ENCODE measurements at regions not wholly inside any gene's neighbourhood (a gene's known extent, or its start where the extent isn't known, plus 50 kb on each side); places are given as distances from the start of the nearest gene placed in this dataset.

DNA sequence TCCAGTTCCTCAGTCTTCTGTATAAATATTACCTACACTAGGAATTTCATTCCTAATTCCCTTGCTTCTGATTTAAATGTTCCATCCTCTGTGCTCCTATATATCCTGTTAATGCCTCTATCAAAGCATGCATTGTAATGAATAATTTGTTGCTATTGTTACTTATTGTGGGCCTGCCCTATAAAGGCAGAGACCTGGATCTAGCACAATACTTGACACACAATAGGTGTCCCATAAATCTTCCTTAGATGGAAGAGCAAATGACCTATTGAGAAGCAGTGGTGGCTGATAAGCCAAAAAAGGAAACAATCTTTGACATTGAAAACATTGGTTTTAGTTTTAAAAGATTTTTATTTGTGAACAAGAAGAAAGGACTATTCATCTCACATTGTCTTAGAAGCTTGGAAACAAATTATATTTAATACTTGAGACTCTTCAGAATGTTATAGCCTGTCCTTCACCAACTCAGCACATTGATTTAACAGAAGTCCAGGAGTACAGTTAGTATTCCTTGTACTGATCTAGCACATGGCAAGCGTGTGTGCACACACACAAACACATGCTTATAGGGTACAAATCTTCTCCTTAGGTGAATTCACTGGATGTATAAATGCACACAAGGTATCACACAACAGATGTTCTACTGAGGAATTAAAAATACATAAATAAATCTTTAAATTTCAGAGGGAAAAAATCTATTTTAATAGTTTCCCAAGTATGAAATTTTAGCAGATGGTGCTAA is 135.9 kb downstream of the DUSP6 start:
- no peak overlapping the region for H2AK5ac ChIP-seq (ENCODE audit: low read depth, low read length)
- H4K8ac ChIP-seq (ENCODE audit: low read depth, low read length) = no peak overlapping the region
- H3K4me3 ChIP-seq (ENCODE audit: low read length in 2 of 2) = no peak overlapping the region
- no peak overlapping the region for H2BK120ac ChIP-seq (ENCODE audit: low read depth, low read length)
- no peak overlapping the region for H2BK5ac ChIP-seq (ENCODE audit: low read length)
- H2AFZ ChIP-seq (ENCODE audit: low read length) = no peak overlapping the region
- H3K23ac ChIP-seq (ENCODE audit: low read depth, low read length, poor library complexity) = no peak overlapping the region
- H3K27me3 ChIP-seq (ENCODE audit: control insufficient read depth in 3 of 3, insufficient read depth in 3 of 3, low read depth in 1 of 3, low read length in 3 of 3) = no peaks in the 10 kb centered on the region
- H3K79me1 ChIP-seq (ENCODE audit: low read depth, low read length) = no peaks in the 10 kb centered on the region
- no peak for DNase-seq (ENCODE audit: low spot score)
- H4K91ac ChIP-seq (ENCODE audit: low read depth, low read length, poor library complexity) = no peak overlapping the region
- H3K27ac ChIP-seq (replicated peaks; ENCODE audit: low read length) = no peak overlapping the region
- no peak overlapping the region for H2BK12ac ChIP-seq (ENCODE audit: low read length)
- no peak overlapping the region for H2BK15ac ChIP-seq (ENCODE audit: low read length)
- no peaks in the 10 kb centered on the region for H3K9me3 ChIP-seq (replicated peaks in 1 of 2; ENCODE audit: control insufficient read depth in 2 of 2, insufficient read depth in 1 of 2, low read depth in 1 of 2, low read length in 2 of 2)
- peaks cover 3 to 13% of the 10 kb centered on the region in 2 donors for H3K4me1 ChIP-seq (ENCODE audit: control insufficient read depth in 2 of 2, insufficient read depth in 1 of 2, low read depth in 1 of 2, low read length in 2 of 2)
- no CpG with 5 or more reads among the region's 1 CpG for WGBS, 2 donors (ENCODE audit: extremely low coverage in 2 of 2, insufficient read length in 2 of 2, insufficient replicate concordance in 1 of 2)
- H3K4me2 ChIP-seq (ENCODE audit: insufficient read depth, low read length, poor library complexity, severe bottlenecking) = no peak overlapping the region
- H3K18ac ChIP-seq (ENCODE audit: low read length) = no peak overlapping the region
- H3K9ac ChIP-seq (ENCODE audit: low read depth, low read length, poor library complexity) = no peak overlapping the region
- no peak overlapping the region for H3K4ac ChIP-seq (ENCODE audit: low read length)
- H3K36me3 ChIP-seq (replicated peaks in 1 of 2; ENCODE audit: control insufficient read depth in 2 of 2, insufficient read depth in 2 of 2, low read length in 2 of 2) = no peaks in the 10 kb centered on the region
- H3K14ac ChIP-seq (ENCODE audit: low read length) = no peak overlapping the region

DNA sequence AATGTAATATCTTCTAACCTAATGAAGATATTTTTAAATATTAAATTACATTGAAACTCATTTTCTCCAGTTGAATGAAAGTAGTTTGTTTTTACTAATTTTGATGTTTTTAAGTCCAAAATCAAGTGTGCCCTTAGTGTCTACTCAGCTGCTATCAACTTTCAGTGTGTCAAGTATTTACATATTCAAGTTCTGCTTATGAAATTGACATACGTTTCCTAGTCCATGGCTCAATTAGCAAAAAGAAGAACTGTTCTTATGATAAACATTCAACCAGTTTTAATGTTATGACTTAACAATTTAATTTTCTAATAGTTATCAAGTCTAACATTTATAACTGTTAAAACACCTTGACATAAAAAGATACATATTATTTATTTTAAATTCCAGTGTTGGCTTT is 137.1 kb downstream of the DUSP6 start:
- Histone ChIP-seq H3K4me1 (ENCODE audit: control insufficient read depth in 2 of 2, insufficient read depth in 1 of 2, low read depth in 1 of 2, low read length in 2 of 2) (peaks cover 5 to 17% of the 10 kb centered on the region in 2 donors), H3K23ac (ENCODE audit: low read depth, low read length, poor library complexity) (no peak overlapping the region), H3K9me3 (replicated peaks in 1 of 2; ENCODE audit: control insufficient read depth in 2 of 2, insufficient read depth in 1 of 2, low read depth in 1 of 2, low read length in 2 of 2) (no peaks in the 10 kb centered on the region), H2AFZ (ENCODE audit: low read length) (no peak overlapping the region), H2BK5ac (ENCODE audit: low read length) (no peak overlapping the region), H4K91ac (ENCODE audit: low read depth, low read length, poor library complexity) (no peak overlapping the region), H3K18ac (ENCODE audit: low read length) (no peak overlapping the region), H3K4me3 (ENCODE audit: low read length in 2 of 2) (no peak overlapping the region), H3K79me1 (ENCODE audit: low read depth, low read length) (no peaks in the 10 kb centered on the region), H3K27ac (replicated peaks; ENCODE audit: low read length) (no peak overlapping the region), H3K4ac (ENCODE audit: low read length) (no peak overlapping the region), H3K9ac (ENCODE audit: low read depth, low read length, poor library complexity) (no peak overlapping the region), H3K4me2 (ENCODE audit: insufficient read depth, low read length, poor library complexity, severe bottlenecking) (no peak overlapping the region), H2AK5ac (ENCODE audit: low read depth, low read length) (no peak overlapping the region), H4K8ac (ENCODE audit: low read depth, low read length) (no peak overlapping the region), H3K36me3 (replicated peaks in 1 of 2; ENCODE audit: control insufficient read depth in 2 of 2, insufficient read depth in 2 of 2, low read length in 2 of 2) (no peaks in the 10 kb centered on the region), H2BK120ac (ENCODE audit: low read depth, low read length) (no peak overlapping the region), H2BK12ac (ENCODE audit: low read length) (no peak overlapping the region), H2BK15ac (ENCODE audit: low read length) (no peak overlapping the region), H3K27me3 (ENCODE audit: control insufficient read depth in 3 of 3, insufficient read depth in 3 of 3, low read depth in 1 of 3, low read length in 3 of 3) (no peaks in the 10 kb centered on the region), H3K14ac (ENCODE audit: low read length) (no peak overlapping the region)
- DNase-seq (ENCODE audit: low spot score) = no peak
- no CpG with 5 or more reads among the region's 1 CpG for WGBS, 2 donors (ENCODE audit: extremely low coverage in 2 of 2, insufficient read length in 2 of 2, insufficient replicate concordance in 1 of 2)

DNA sequence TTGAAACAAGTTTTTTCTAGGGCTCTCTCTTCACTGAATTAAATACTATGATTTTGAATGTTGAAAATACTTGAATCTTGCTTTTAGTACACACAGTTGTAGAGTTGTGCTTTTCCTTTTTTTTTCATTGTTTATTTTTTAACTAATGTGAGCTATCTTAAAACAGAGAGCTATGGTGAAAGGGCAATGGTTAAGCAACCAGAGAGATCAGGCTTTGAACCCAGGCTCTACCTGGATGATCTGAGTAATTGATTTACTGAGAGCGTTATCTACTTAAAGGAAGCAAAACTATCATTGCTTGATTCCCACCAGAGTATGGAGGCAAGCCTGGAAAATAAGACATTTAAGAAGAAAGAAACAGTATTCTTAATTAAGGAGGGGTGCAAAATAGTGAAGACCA is 138.6 kb downstream of the DUSP6 start:
- Histone ChIP-seq H2BK5ac (ENCODE audit: low read length) (no peak overlapping the region), H2BK120ac (ENCODE audit: low read depth, low read length) (no peak overlapping the region), H3K18ac (ENCODE audit: low read length) (no peak overlapping the region), H3K9ac (ENCODE audit: low read depth, low read length, poor library complexity) (no peak overlapping the region), H3K27me3 (ENCODE audit: control insufficient read depth in 3 of 3, insufficient read depth in 3 of 3, low read depth in 1 of 3, low read length in 3 of 3) (no peaks in the 10 kb centered on the region), H3K14ac (ENCODE audit: low read length) (no peak overlapping the region), H3K36me3 (replicated peaks in 1 of 2; ENCODE audit: control insufficient read depth in 2 of 2, insufficient read depth in 2 of 2, low read length in 2 of 2) (no peaks in the 10 kb centered on the region), H3K4me2 (ENCODE audit: insufficient read depth, low read length, poor library complexity, severe bottlenecking) (no peak overlapping the region), H2BK12ac (ENCODE audit: low read length) (no peak overlapping the region), H3K23ac (ENCODE audit: low read depth, low read length, poor library complexity) (no peak overlapping the region), H2BK15ac (ENCODE audit: low read length) (no peak overlapping the region), H3K4me3 (ENCODE audit: low read length in 2 of 2) (no peak overlapping the region), H3K4ac (ENCODE audit: low read length) (no peak overlapping the region), H3K27ac (replicated peaks; ENCODE audit: low read length) (no peak overlapping the region), H4K91ac (ENCODE audit: low read depth, low read length, poor library complexity) (no peak overlapping the region), H2AK5ac (ENCODE audit: low read depth, low read length) (no peak overlapping the region), H2AFZ (ENCODE audit: low read length) (no peak overlapping the region), H4K8ac (ENCODE audit: low read depth, low read length) (no peak overlapping the region), H3K4me1 (ENCODE audit: control insufficient read depth in 2 of 2, insufficient read depth in 1 of 2, low read depth in 1 of 2, low read length in 2 of 2) (peaks cover 5 to 29% of the 10 kb centered on the region in 2 donors), H3K79me1 (ENCODE audit: low read depth, low read length) (no peaks in the 10 kb centered on the region), H3K9me3 (replicated peaks in 1 of 2; ENCODE audit: control insufficient read depth in 2 of 2, insufficient read depth in 1 of 2, low read depth in 1 of 2, low read length in 2 of 2) (no peaks in the 10 kb centered on the region)
- DNase-seq (ENCODE audit: low spot score) = no peak
- no CpG with 5 or more reads among the region's 1 CpG for WGBS, 2 donors (ENCODE audit: extremely low coverage in 2 of 2, insufficient read length in 2 of 2, insufficient replicate concordance in 1 of 2)

DNA sequence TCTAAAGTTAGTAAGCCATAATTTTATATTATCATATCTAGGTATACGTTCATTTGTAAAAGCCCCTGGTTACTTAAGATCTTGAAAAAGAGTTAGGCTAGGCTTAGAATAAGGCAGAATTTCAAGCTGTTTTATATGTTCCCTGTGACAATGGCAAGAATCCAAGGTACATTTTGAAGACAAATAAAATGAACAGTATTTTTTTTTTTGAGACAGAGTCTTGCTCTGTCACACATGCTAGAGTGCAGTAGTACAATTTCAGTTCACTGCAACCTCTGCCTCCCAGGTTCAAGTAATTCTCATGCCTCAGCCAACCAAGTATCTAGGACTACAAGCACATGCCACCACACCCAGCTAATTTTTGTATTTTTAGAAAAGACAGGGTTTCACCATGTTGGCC is 139.2 kb downstream of the DUSP6 start:
- H3K9me3 ChIP-seq (replicated peaks in 1 of 2; ENCODE audit: control insufficient read depth in 2 of 2, insufficient read depth in 1 of 2, low read depth in 1 of 2, low read length in 2 of 2) = no peaks in the 10 kb centered on the region
- WGBS, 2 donors (ENCODE audit: extremely low coverage in 2 of 2, insufficient read length in 2 of 2, insufficient replicate concordance in 1 of 2) = no CpG with 5 or more reads among the region's 1 CpG
- H2BK15ac ChIP-seq (ENCODE audit: low read length) = no peak overlapping the region
- no peak overlapping the region for H2BK120ac ChIP-seq (ENCODE audit: low read depth, low read length)
- no peaks in the 10 kb centered on the region for H3K27me3 ChIP-seq (ENCODE audit: control insufficient read depth in 3 of 3, insufficient read depth in 3 of 3, low read depth in 1 of 3, low read length in 3 of 3)
- H4K8ac ChIP-seq (ENCODE audit: low read depth, low read length) = no peak overlapping the region
- DNase-seq (ENCODE audit: low spot score) = no peak
- no peak overlapping the region for H4K91ac ChIP-seq (ENCODE audit: low read depth, low read length, poor library complexity)
- H2BK5ac ChIP-seq (ENCODE audit: low read length) = no peak overlapping the region
- no peak overlapping the region for H2AK5ac ChIP-seq (ENCODE audit: low read depth, low read length)
- no peak overlapping the region for H3K23ac ChIP-seq (ENCODE audit: low read depth, low read length, poor library complexity)
- no peak overlapping the region for H3K4me2 ChIP-seq (ENCODE audit: insufficient read depth, low read length, poor library complexity, severe bottlenecking)
- peaks cover 6 to 32% of the 10 kb centered on the region in 2 donors for H3K4me1 ChIP-seq (ENCODE audit: control insufficient read depth in 2 of 2, insufficient read depth in 1 of 2, low read depth in 1 of 2, low read length in 2 of 2)
- no peaks in the 10 kb centered on the region for H3K79me1 ChIP-seq (ENCODE audit: low read depth, low read length)
- H3K14ac ChIP-seq (ENCODE audit: low read length) = no peak overlapping the region
- H3K18ac ChIP-seq (ENCODE audit: low read length) = no peak overlapping the region
- H2AFZ ChIP-seq (ENCODE audit: low read length) = no peak overlapping the region
- no peaks in the 10 kb centered on the region for H3K36me3 ChIP-seq (replicated peaks in 1 of 2; ENCODE audit: control insufficient read depth in 2 of 2, insufficient read depth in 2 of 2, low read length in 2 of 2)
- H3K4me3 ChIP-seq (ENCODE audit: low read length in 2 of 2) = no peak overlapping the region
- no peak overlapping the region for H3K27ac ChIP-seq (replicated peaks; ENCODE audit: low read length)
- H3K4ac ChIP-seq (ENCODE audit: low read length) = no peak overlapping the region
- H3K9ac ChIP-seq (ENCODE audit: low read depth, low read length, poor library complexity) = no peak overlapping the region
- H2BK12ac ChIP-seq (ENCODE audit: low read length) = no peak overlapping the region

Measured in neuronal stem cell (in vitro differentiated cells).